ENCODE measurements at regions not wholly inside any gene's neighbourhood (a gene's known extent, or its start where the extent isn't known, plus 50 kb on each side); places are given as distances from the start of the nearest gene placed in this dataset.

DNA sequence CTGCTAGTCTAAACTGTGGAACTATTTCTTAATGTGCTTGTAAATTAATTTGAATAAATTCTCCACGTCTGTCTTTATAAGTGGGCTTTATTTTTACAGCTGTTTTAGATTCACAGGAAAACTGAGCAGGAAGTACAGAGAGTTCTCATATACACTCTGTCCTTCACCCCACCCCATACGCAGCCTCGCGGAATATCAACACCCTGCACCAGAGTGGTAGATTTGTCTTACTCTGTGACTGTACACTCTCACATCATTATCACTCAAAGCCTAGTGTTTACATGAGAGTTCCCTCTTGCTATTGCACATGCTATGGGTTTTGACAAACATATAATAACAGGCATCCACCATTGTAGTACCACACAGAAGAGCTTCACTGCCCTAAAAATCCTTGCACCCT, 179.7 kb upstream of the DAB2 start:
- no peak overlapping the region for H2AFZ ChIP-seq (ENCODE audit: low read length)
- no peaks in the 10 kb centered on the region for H3K23me2 ChIP-seq (ENCODE audit: insufficient read length, low read depth, low read length, poor library complexity, severe bottlenecking)
- no peak overlapping the region for H2BK120ac ChIP-seq (ENCODE audit: low read depth, low read length, poor library complexity, severe bottlenecking)
- no peak overlapping the region for H3K14ac ChIP-seq (ENCODE audit: insufficient read depth, low read length)
- H2BK5ac ChIP-seq (ENCODE audit: insufficient read length, low read length): no peak overlapping the region
- H4K91ac ChIP-seq (ENCODE audit: insufficient read length, low read depth, low read length): no peak overlapping the region
- H3K27ac ChIP-seq (ENCODE audit: insufficient read length, low read depth, low read length): no peak overlapping the region
- no peak overlapping the region for H2BK12ac ChIP-seq (ENCODE audit: insufficient read length, low read depth, low read length)
- no peak overlapping the region for H3K9ac ChIP-seq (ENCODE audit: extremely low read depth, insufficient read length, low read length)
- H3K23ac ChIP-seq (ENCODE audit: insufficient read length, low read depth, low read length): no peak overlapping the region
- H3K4me1 Mint-ChIP-seq: no peaks in the 10 kb centered on the region
- WGBS (ENCODE audit: extremely low coverage, insufficient read length, low lambda C conversion rate): no CpG with 5 or more reads among the region's 4 CpGs
- no peaks in the 10 kb centered on the region for H4K20me1 ChIP-seq (ENCODE audit: control insufficient read depth, insufficient read depth, insufficient read length)
- peaks cover 0 to 2% of the 10 kb centered on the region in 2 experiments; a peak in 1 of 5 replicates for H3K9me3 Mint-ChIP-seq
- no peaks in the 10 kb centered on the region for H3K79me1 ChIP-seq (ENCODE audit: insufficient read depth, low read depth, low read length, poor library complexity, severe bottlenecking)
- no peaks in the 10 kb centered on the region for H3K27me3 ChIP-seq (ENCODE audit: insufficient read depth, low read length)
- no peak overlapping the region for H3K18ac ChIP-seq (ENCODE audit: insufficient read length, low read depth, low read length)
- no peak for DNase-seq
- H3K79me2 ChIP-seq (ENCODE audit: insufficient read depth, low read length): no peaks in the 10 kb centered on the region
- no peak overlapping the region for H3K4me2 ChIP-seq (ENCODE audit: insufficient read depth, insufficient read length, low read length)
- no peaks in the 10 kb centered on the region for H3K4me1 ChIP-seq (ENCODE audit: insufficient read depth, low read length)
- H3K27me3 Mint-ChIP-seq (ENCODE audit: low read depth): no peaks in the 10 kb centered on the region
- no peak overlapping the region for H3K4me3 Mint-ChIP-seq
- H2AK5ac ChIP-seq (ENCODE audit: insufficient read length, low read length): no peak overlapping the region
- no peak overlapping the region for H3T11ph ChIP-seq (ENCODE audit: low read length)
- TF ChIP-seq, protein P1, sequence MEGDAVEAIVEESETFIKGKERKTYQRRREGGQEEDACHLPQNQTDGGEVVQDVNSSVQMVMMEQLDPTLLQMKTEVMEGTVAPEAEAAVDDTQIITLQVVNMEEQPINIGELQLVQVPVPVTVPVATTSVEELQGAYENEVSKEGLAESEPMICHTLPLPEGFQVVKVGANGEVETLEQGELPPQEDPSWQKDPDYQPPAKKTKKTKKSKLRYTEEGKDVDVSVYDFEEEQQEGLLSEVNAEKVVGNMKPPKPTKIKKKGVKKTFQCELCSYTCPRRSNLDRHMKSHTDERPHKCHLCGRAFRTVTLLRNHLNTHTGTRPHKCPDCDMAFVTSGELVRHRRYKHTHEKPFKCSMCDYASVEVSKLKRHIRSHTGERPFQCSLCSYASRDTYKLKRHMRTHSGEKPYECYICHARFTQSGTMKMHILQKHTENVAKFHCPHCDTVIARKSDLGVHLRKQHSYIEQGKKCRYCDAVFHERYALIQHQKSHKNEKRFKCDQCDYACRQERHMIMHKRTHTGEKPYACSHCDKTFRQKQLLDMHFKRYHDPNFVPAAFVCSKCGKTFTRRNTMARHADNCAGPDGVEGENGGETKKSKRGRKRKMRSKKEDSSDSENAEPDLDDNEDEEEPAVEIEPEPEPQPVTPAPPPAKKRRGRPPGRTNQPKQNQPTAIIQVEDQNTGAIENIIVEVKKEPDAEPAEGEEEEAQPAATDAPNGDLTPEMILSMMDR (conservative IDR thresholded peaks at IDR 0.05): no peak
- no peak overlapping the region for H2BK15ac ChIP-seq (ENCODE audit: low read depth, low read length)
- no peak overlapping the region; a peak in 1 of 7 replicates for H3K27ac Mint-ChIP-seq
- no peak overlapping the region for H4K8ac ChIP-seq (replicated peaks; ENCODE audit: insufficient read length, low read depth, low read length)
- no peak overlapping the region for H2BK20ac ChIP-seq (ENCODE audit: low read depth, low read length, poor library complexity, severe bottlenecking)
- no peaks in the 10 kb centered on the region for H3K36me3 Mint-ChIP-seq (ENCODE audit: insufficient read depth in 1 of 3, low read depth in 3 of 3)
- no peak overlapping the region for H3K56ac ChIP-seq (ENCODE audit: insufficient read length, low read depth, low read length)
- no peak overlapping the region for H3K4ac ChIP-seq (ENCODE audit: low read depth, low read length)
- no peaks in the 10 kb centered on the region for H3K9me3 ChIP-seq (ENCODE audit: control insufficient read depth, low read depth, low read length)
- H4K5ac ChIP-seq (ENCODE audit: insufficient read length, low read depth, low read length): no peak overlapping the region

Measured in H9 (cell line).